ENCODE measurements at regions not wholly inside any gene's neighbourhood (a gene's known extent, or its start where the extent isn't known, plus 50 kb on each side); places are given as distances from the start of the nearest gene placed in this dataset.

DNA sequence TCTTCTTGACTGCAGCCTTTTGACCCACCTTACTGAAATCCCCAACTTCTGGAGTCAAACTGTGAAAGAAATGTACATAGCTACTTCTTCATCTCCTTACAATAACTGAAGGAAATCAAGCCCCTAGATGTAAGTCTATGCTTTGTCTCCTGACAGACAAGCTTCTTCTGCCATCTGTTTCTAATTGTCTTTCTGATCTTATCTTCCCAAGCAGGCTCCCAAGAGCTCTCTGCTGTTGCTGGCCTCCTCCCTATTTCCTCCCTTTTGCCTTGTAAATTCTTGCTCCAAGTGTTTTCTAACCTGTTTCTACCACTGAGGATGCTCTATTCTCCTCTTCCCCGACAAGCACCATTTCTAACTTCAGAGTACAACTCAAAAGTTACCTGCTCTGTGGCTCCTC is 77.4 kb upstream of the OSR1 start:
- TF ChIP-seq, protein P1, sequence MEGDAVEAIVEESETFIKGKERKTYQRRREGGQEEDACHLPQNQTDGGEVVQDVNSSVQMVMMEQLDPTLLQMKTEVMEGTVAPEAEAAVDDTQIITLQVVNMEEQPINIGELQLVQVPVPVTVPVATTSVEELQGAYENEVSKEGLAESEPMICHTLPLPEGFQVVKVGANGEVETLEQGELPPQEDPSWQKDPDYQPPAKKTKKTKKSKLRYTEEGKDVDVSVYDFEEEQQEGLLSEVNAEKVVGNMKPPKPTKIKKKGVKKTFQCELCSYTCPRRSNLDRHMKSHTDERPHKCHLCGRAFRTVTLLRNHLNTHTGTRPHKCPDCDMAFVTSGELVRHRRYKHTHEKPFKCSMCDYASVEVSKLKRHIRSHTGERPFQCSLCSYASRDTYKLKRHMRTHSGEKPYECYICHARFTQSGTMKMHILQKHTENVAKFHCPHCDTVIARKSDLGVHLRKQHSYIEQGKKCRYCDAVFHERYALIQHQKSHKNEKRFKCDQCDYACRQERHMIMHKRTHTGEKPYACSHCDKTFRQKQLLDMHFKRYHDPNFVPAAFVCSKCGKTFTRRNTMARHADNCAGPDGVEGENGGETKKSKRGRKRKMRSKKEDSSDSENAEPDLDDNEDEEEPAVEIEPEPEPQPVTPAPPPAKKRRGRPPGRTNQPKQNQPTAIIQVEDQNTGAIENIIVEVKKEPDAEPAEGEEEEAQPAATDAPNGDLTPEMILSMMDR (conservative IDR thresholded peaks at IDR 0.05): no peak
- TF ChIP-seq EZH2 (IDR thresholded peaks at IDR 0.05; ENCODE audit: low read depth): no peak
